GM18907 (cell line): ENCODE measurements at regions not wholly inside any gene's neighbourhood (a gene's known extent, or its start where the extent isn't known, plus 50 kb on each side); places are given as distances from the start of the nearest gene placed in this dataset.

Experiments
- ATAC-seq: cut with Tn5 transposase; IDR thresholded peaks from one replicate; pipeline ENCODE4 v1.9.1; 2021; ENCODE audit warnings: mild to moderate bottlenecking, moderate library complexity; ENCODE audit not compliant: unreplicated experiment

DNA sequence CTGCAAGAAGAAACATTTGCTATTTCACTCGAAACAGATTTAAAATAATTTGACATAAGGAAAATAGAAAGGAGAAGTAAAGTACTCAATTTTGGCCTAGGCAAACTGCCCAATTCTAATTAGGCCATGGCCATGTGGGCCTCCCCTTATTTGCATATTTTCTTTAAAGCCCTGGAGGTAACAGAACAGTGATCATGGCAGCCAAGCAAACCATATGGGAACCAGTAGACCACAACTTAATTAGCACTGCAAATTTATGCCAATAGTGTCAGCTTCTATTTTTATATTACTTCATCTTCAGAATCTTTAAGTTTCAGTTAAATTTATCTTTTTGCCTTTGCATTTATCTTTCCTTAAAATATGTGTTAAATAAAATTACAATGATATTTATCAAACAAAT is 63.3 kb upstream of the THSD7A start:
- no peak for ATAC-seq

DNA sequence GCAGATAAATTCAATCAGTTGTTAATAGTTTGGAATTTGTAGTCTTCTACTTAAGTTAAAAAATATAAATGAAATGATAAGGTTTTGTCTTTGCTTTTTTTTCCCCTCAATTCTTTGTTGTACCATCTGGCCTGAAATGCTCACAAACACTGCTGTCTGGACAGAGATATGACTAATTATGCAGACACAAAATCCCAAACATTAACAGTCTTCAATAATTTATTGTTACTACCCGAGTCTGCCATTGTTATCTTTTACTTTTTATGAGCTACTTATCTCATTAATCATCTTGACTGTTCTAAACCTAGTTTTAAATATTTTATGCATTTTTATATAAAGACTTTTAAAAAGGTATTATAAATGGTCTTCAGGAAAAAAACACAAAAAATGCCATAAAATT is 64.7 kb upstream of the THSD7A start:
- no peak for ATAC-seq

DNA sequence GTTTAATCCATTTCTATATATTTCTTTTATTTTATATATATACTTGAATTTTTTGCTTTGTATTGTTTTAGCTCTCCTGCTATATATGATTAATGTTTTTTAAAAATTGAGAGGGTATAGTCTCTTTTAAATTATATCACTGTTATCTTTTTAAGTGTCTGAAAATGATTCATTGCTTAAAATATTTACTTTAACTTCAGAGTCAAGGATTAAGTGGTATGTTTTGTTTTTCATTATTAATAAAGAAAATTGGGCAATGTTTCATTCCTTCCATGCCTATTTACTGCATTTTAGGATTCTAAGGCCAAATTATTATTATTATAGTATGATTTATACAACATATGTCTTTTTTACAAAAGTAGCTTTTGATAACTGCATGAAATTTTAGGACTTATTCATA is 67.2 kb upstream of the THSD7A start:
- no peak for ATAC-seq

- no peak for ATAC-seq
These were observed 78.3 kb upstream of the THSD7A start for GRCh38 chr7:11910253-11910652.

- ATAC-seq: no peak
These were observed 79.9 kb upstream of the THSD7A start for GRCh38 chr7:11911900-11912299.

- no peak for ATAC-seq
These were observed 82.6 kb upstream of the THSD7A start for GRCh38 chr7:11914645-11915044.

DNA sequence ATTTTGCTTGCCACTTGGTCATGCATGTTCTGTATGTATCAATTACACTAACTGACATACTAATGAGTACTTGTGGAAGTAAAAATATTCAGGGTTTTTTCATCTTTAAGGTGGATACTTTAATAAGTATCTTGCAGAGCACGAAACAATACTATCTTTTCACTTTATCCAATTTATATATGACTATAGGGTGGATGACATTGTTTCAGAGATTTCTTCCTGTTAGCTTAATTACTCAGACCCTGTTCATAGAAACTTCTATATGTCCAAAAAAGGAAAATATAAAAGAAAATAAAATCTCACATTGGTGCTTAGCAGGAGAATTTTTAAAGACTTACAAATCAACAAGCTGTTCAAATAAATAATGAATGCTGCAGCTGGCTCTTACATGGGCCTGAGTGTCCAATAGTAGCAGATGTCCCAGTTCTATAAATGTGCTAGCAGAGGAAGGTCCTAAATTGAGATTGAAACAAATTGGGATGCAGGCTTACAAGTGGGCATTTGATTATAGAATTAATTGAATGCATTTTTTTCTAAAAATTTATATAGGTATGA is 91.5 kb upstream of the THSD7A start:
- no peak for ATAC-seq

- ATAC-seq: no peak
These were observed 99.3 kb upstream of the THSD7A start for GRCh38 chr7:11931307-11931706.

- ATAC-seq: no peak
These were observed 102.8 kb upstream of the THSD7A start for GRCh38 chr7:11934796-11935195.

- no peak for ATAC-seq
These were observed 103.9 kb upstream of the THSD7A start for GRCh38 chr7:11935905-11936304.

DNA sequence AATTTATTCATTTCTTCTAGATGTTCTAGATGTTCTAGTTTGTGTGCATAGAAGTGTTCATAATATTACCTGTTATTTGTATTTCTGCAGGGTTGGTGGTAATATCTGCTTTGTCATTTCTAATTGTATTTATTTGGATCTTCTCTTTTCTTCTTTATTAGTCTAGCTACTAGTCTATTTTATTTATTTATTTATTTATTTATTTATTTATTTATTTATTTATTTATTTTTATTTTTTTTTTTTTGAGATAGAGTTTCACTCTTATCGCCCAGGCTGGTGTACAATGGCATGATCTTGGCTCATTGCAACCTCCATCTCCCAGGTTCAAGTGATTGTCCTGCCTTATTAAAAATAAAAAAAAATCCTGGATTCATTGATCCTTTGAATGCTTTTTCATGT is 114.8 kb upstream of the THSD7A start:
- ATAC-seq: no peak

DNA sequence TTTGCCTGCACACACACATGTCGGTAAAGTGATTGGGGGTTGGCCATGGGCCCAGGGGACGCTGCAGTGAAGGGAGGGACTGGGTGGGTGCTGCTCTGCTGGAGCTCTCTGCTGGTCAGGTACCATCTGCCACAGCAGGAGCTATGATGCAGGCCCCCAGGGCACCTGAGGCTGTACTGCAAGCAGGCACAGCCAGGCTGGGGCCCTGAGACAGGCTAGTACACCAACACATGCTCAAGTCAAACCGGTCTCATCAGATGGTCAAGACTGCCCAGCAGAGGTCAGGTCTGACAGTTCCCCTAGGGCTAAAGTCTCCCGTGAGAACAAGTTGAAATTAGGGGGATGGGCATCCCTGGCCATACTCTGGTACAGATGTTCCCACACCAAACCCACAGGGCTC is 118.3 kb upstream of the THSD7A start:
- ATAC-seq: no peak

DNA sequence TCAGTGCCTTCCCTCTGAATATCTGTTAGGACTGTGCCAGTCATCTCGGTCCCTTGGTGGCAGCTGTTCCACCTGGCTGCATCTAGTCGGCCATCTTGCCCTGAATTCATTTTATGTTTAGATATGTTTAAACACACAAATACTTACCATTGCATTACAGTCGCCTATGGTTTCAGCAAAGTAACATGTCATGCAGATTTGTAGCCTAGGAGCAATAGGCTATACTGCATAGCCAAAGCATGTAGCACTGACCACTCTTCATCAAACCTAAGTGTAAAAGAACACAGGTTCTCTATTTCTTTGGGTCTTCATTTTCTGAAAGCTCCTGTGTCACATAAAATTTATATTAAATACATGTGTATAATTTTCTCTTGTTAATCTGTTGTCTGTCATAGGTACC is 118.9 kb upstream of the THSD7A start:
- ATAC-seq: no peak

GRCh38 chr7:11951909-11952308 is 119.9 kb upstream of the THSD7A start:
- no peak for ATAC-seq

- ATAC-seq: no peak
These were observed 121.0 kb upstream of the THSD7A start for GRCh38 chr7:11952972-11953371.

DNA sequence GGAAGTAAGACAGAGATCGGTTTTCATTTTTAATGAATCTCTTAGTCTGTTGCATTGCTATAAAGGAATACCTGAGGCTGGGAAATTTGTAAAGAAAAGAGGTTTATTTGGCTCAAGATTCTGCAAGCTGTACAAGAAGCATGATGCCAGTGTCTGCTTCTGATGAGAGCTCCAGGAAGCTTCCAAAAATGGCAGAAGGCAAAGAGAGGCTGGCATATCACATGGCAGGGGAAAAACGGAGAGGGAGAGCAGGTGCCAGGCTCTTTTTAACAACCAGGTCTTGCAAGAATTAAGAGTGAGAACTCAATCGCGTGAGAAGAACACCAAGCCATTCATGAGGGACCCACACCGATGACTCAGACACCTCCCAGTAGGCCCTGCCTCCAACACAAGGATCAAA is 125.0 kb upstream of the THSD7A start:
- ATAC-seq: no peak

DNA sequence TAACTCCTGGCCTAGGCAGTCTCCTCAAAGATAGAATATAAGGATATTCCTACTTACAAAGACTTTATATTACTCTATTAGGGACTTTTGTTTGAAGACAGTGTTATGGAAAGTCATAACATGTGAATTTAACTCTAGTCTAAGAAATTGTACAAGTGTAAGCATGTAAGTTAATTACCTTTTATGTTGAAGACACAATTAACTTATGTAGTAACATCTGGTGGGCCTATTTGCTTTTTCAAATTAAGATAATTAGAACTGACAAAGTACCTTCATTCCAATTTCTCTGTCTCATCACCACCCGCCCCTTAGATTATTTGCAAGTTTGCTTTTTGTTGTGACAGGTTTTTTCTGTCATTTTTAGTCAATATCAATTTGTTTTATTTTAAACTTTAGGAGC is 126.0 kb upstream of the THSD7A start:
- no peak for ATAC-seq

GRCh38 chr7:11959121-11959520 is 127.1 kb upstream of the THSD7A start:
- no peak for ATAC-seq

GRCh38 chr7:11960621-11961020 is 128.6 kb upstream of the THSD7A start:
- ATAC-seq: no peak

GRCh38 chr7:11969643-11970042 is 137.6 kb upstream of the THSD7A start:
- no peak for ATAC-seq

DNA sequence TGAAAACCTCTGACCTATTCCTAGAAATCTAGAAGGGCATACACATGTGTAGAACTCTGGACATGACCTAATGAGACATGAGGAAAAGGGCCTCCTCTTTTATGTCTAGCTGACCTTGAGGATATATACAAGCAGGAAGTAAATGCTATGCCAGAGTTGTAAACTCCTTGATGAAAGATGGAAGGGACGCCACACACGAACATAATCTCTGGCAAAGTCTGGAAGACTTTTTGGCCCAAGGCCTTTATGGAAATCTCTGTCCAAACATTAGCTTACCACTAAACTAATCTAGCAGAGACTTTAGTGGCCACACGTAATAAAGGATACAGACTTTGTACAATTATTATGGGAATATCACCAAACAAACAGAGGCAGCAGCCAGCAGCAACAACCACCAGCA is 138.1 kb upstream of the THSD7A start:
- no peak for ATAC-seq

DNA sequence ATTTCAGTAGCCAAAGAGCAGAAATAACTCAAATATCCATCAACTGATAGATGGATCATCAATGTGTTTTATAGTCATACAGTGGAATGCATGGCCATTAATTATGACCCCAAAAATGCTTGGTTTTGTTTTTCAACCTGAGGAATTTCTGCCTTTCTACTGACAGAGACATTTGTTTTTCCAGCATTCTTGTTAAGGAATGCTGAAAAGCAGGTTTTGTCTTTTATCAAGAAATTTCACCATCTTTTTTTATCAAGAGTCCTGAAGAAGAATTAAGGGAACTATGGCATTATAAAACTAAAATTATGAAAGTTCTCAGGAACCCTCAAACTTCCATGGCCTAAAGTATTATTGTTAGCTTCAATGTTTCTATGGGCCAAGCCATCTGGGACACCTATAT is 153.4 kb upstream of the THSD7A start:
- ATAC-seq: no peak

- no peak for ATAC-seq
These were observed 154.0 kb upstream of the THSD7A start for GRCh38 chr7:11985971-11986370.

DNA sequence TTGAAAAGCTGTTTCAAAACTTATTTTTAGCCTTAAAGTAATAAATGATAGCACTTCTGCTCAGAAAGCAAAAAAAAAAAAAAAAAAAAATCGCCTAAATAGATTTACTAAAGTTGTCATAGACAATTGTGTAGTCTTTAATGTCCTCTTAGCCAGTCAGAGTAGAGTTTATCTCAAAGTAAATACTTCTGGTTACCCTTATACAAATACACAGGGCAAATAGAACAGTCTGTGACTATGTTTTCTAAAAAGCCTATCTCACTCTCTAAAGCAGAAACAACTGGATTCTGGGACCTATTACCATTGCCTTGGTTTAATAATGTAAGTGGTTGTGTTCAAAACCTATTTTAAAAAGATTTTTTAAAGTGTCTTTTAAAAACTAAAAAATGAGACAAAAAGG is 156.2 kb upstream of the THSD7A start:
- ATAC-seq: no peak
